K562 (cell line): ENCODE measurements at regions not wholly inside any gene's neighbourhood (a gene's known extent, or its start where the extent isn't known, plus 50 kb on each side); places are given as distances from the start of the nearest gene placed in this dataset.

Source experiments
- ATAC-seq: fragments of 200-7000 bp; cut with Tn5 transposase; 3 replicates; pipeline ENCODE4 v1.9.1; 2020; ENCODE audit warnings: moderate library complexity
- BruUV-seq: library from RNA; stranded (reverse); fragments of 400-500 nt; replicated peaks from 2 replicates; lab custom pipeline; 2021; lab: Mats Ljungman, UMichigan
- CTCF ChIA-PET: fragments of 300-600 bp; formaldehyde crosslinking; extraction: SDS; loops from one replicate; lab custom pipeline; 2021; ENCODE audit warnings: low intra/inter-chr PET ratio; lab: Yijun Ruan, JAX
- POLR2A ChIA-PET: fragments of 300-600, 350-650 bp; sonication (Branson Sonifier 250); formaldehyde crosslinking; extraction: SDS; loops from one replicate; lab custom pipeline; 2021; ENCODE audit warnings: antibody characterized with exemption, inconsistent platforms; lab: Yijun Ruan, JAX
- DNase-seq, 4 experiments: peaks; one replicate each; pipeline versions ENCODE4 v3.0.0 to v3.0.0-alpha.2; 2011 to 2018; ENCODE audit warnings: low spot score in 3 of 4, mixed read lengths in 3 of 4; ENCODE audit errors: extremely low read depth in 1 of 4
- FAIRE-seq: peaks from 2 replicates; lab custom pipeline; 2011; peaks lifted over from hg19 to GRCh38; lab: Jason Lieb, UNC
- H2AFZ ChIP-seq: 2 replicates; pipeline ENCODE4 v1.6.0; 2011; ENCODE audit warnings: low read depth, low read length, control low read depth, inconsistent platforms
- H3K27ac ChIP-seq: fragments of 200-600 bp; 3 replicates; pipeline ENCODE4 v1.8.0; 2011; ENCODE audit warnings: low read depth, mild to moderate bottlenecking, control low read depth, inconsistent platforms, low read length, moderate library complexity, mixed read lengths; ENCODE audit errors: extremely low read depth
- H3K27me3 ChIP-seq, 2 experiments: fragments of 300-600 bp in 1 of 2; 2 replicates in 1 of 2; 3 replicates in 1 of 2; pipeline versions ENCODE4 v1.6.0 to v1.8.0; 2011; ENCODE audit warnings: inconsistent platforms in 2 of 2, low read length in 2 of 2, mild to moderate bottlenecking in 1 of 2, mixed read lengths in 1 of 2, moderate library complexity in 1 of 2; ENCODE audit not compliant: control insufficient read depth in 2 of 2, insufficient read depth in 2 of 2
- H3K36me3 ChIP-seq: fragments of 300-600 bp; 3 replicates; pipeline ENCODE4 v1.8.0; 2011; ENCODE audit warnings: mild to moderate bottlenecking, low read length, inconsistent platforms; ENCODE audit not compliant: control insufficient read depth, insufficient read depth
- H3K4me1 ChIP-seq, 2 experiments: fragments of 200-600 bp in 1 of 2; replicated peaks in 1 of 2; 2 replicates in 1 of 2; 3 replicates in 1 of 2; pipeline versions ENCODE4 v1.5.1 to v1.8.0; 2011; ENCODE audit warnings: inconsistent platforms in 2 of 2, low read length in 2 of 2, mild to moderate bottlenecking in 1 of 2, mixed read lengths in 1 of 2, moderate library complexity in 1 of 2; ENCODE audit not compliant: control insufficient read depth in 2 of 2, insufficient read depth in 2 of 2
- H3K4me2 ChIP-seq: 2 replicates; pipeline ENCODE4 v1.6.1; 2011; ENCODE audit warnings: low read length, control low read depth, inconsistent platforms, mixed read lengths; ENCODE audit not compliant: insufficient read depth
- H3K4me3 ChIP-seq: fragments of 200-600 bp; sonication (generic), shearing (Covaris generic); 2 replicates; pipeline ENCODE4 v1.5.1; 2016; ENCODE audit warnings: control low read depth, inconsistent platforms
- H3K79me2 ChIP-seq: fragments of 200-600 bp; 3 replicates; pipeline ENCODE4 v1.8.0; 2011; ENCODE audit warnings: low read length, inconsistent platforms; ENCODE audit not compliant: control insufficient read depth, insufficient read depth
- H3K9ac ChIP-seq, 2 experiments: 2 replicates each; pipeline versions ENCODE4 v1.6.0 to v1.6.1; 2011; ENCODE audit warnings: low read depth in 2 of 2, low read length in 2 of 2, control low read depth in 1 of 2, inconsistent platforms in 1 of 2, mild to moderate bottlenecking in 1 of 2, mixed read lengths in 1 of 2; ENCODE audit not compliant: insufficient read depth in 1 of 2
- H3K9me1 ChIP-seq: one replicate; pipeline ENCODE4 v1.6.0; 2011; ENCODE audit warnings: inconsistent platforms, mild to moderate bottlenecking, low read length, moderate library complexity; ENCODE audit not compliant: control insufficient read depth, insufficient read depth
- H3K9me3 ChIP-seq: replicated peaks from 2 replicates; pipeline ENCODE4 v1.5.1; 2011; ENCODE audit warnings: low read depth, low read length, inconsistent platforms; ENCODE audit not compliant: control insufficient read depth, insufficient read depth
- H4K20me1 ChIP-seq: replicated peaks from 2 replicates; pipeline ENCODE4 v1.6.1; 2011; ENCODE audit warnings: low read length, inconsistent platforms, mixed read lengths; ENCODE audit not compliant: control insufficient read depth, insufficient read depth
- CBFA2T3 ChIP-seq: fragments of 450-650 bp; IDR thresholded peaks from 2 replicates; pipeline ENCODE4 v1.6.1; 2017
- GATA2 ChIP-seq: sonication (generic); formaldehyde crosslinking; IDR thresholded peaks from 2 replicates; pipeline ENCODE4 v1.4.0; 2020; ENCODE audit warnings: mild to moderate bottlenecking, missing genetic modification reagents
- KLF1 ChIP-seq: fragments of 450-650 bp; IDR thresholded peaks from 2 replicates; pipeline ENCODE4 v1.6.1; 2016; ENCODE audit warnings: missing genetic modification characterization, missing compliant biosample characterization
- L3MBTL2 ChIP-seq: fragments of 450-650 bp; IDR thresholded peaks from 2 replicates; pipeline ENCODE4 v1.6.1; 2016; ENCODE audit warnings: mild to moderate bottlenecking, moderate library complexity
- NFIC ChIP-seq: fragments of 450-650 bp; IDR thresholded peaks from 2 replicates; pipeline ENCODE4 v1.6.1; 2017; ENCODE audit warnings: mild to moderate bottlenecking, inconsistent platforms
- NRF1 ChIP-seq, 2 experiments: fragments of 450-650 bp; IDR thresholded peaks in 1 of 2; conservative IDR thresholded peaks in 1 of 2; 2 replicates each; pipeline ENCODE4 v1.6.1; 2014; ENCODE audit warnings: mild to moderate bottlenecking in 2 of 2
- RBM22 ChIP-seq: fragments of 200-400 bp; formaldehyde crosslinking; IDR thresholded peaks from 2 replicates; pipeline ENCODE4 v1.6.1; 2018; ENCODE audit warnings: low read length, low read depth; ENCODE audit not compliant: poor library complexity, severe bottlenecking
- SAFB ChIP-seq: fragments of 200-400 bp; formaldehyde crosslinking; IDR thresholded peaks from 2 replicates; pipeline ENCODE4 v1.6.1; 2017; ENCODE audit warnings: low read depth, low read length, borderline replicate concordance
- SMAD2 ChIP-seq: fragments of 150-350 bp; IDR thresholded peaks from 2 replicates; pipeline ENCODE4 v1.6.1; 2014; ENCODE audit warnings: low read depth, mild to moderate bottlenecking, low read length
- TCF3 ChIP-seq: sonication (generic); formaldehyde crosslinking; IDR thresholded peaks from 2 replicates; pipeline ENCODE4 v1.4.0; 2020; ENCODE audit warnings: mild to moderate bottlenecking, missing genetic modification reagents
- TCF7 ChIP-seq: sonication (generic); IDR thresholded peaks from 2 replicates; pipeline ENCODE4 v1.6.1; 2016; ENCODE audit warnings: antibody characterized with exemption, borderline replicate concordance
- TEAD4 ChIP-seq, 2 experiments: sonication (generic) in 1 of 2; formaldehyde crosslinking in 1 of 2; IDR thresholded peaks; 2 replicates each; pipeline versions ENCODE4 v1.6.1 to v1.8.0; 2012 to 2022; ENCODE audit warnings: borderline replicate concordance in 1 of 2, inconsistent platforms in 1 of 2, low read length in 1 of 2, mild to moderate bottlenecking in 1 of 2, missing genetic modification reagents in 1 of 2
- WGBS: fragments of 100-300 bp; shearing (Covaris generic); methylation state at CpG from one replicate; pipeline ENCODE4 v1.1.6; 2016; ENCODE audit warnings: low coverage, mixed read lengths; ENCODE audit not compliant: insufficient coverage; ENCODE audit errors: missing lambda C conversion rate; 5-methylcytosine and 5-hydroxymethylcytosine counted together
- in situ Hi-C: fragments of 300-500 bp; cut with MboI; formaldehyde crosslinking; loops from 4 replicates; pipeline ENCODE4 v1.15.0; 2018; ENCODE audit warnings: inconsistent platforms, mixed read lengths
- intact Hi-C: fragments of 100-400 bp; cut with micrococcal nuclease; formaldehyde crosslinking; loops from 2 replicates; pipeline ENCODE4 v1.14.2; 2022
- TF ChIP-seq, protein P1 (sequence below), 2 experiments: fragments of 150-350 bp in 1 of 2; IDR thresholded peaks; 2 replicates each; pipeline ENCODE4 v1.6.1; 2012 to 2016; ENCODE audit warnings: low read depth in 2 of 2, low read length in 2 of 2, mild to moderate bottlenecking in 1 of 2, moderate library complexity in 1 of 2
- TF ChIP-seq, protein P2 (sequence below): fragments of 450-650 bp; IDR thresholded peaks from 2 replicates; pipeline ENCODE4 v1.6.1; 2016; ENCODE audit warnings: missing biosample characterization, missing genetic modification characterization
- TF ChIP-seq, protein P3 (sequence below): fragments of 450-650 bp; IDR thresholded peaks from 2 replicates; pipeline ENCODE4 v1.6.1; 2016; ENCODE audit warnings: low read depth, mild to moderate bottlenecking, moderate library complexity
- TF ChIP-seq, protein P4 (sequence below): sonication (generic); formaldehyde crosslinking; IDR thresholded peaks from 2 replicates; pipeline ENCODE4 v1.9.0; 2022; ENCODE audit warnings: mild to moderate bottlenecking, missing genetic modification reagents

DNA sequence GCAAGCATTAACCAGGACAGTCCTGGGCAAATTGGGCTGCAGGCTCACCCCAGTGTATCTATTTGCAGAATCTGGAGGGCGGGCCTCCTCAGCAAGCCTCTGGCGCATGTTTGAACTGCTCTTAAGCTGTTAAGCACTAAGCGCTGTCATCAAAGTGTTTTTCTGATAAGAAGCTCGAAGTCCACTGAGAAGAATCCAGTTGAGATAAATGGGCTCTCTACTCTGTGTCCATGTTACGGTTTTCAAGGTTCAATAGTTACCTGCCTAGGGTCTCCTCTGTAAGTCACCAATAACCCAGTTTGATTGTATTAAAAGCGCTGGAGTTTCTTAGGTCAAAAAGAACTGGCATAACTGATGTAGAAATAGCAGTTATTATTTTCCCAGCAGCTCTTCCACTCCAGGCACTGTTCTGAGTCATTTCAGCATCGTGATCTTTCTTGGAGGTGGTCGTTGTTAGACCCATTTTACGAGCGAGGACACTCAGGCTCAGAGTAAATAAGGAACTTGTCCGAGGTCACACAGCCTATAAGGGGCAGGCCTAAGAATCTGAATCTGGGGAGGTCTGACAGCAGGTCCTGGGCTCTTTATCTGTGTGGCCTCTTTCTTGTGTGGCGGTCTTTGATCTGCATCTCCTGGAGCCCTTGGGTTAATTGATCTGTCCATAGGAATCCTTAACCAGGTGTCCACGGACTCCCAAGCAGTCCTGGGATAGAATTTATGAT, 207.4 kb upstream of the ZNF217 start:
- WGBS = 17% methylated on average over 13 of the region's 13 CpGs
- BruUV-seq = no TSS peak
- Histone ChIP-seq H3K4me3 (no peak overlapping the region), H3K79me2 (no peaks in the 10 kb centered on the region), H3K27me3 (no peaks in the 10 kb centered on the region), H3K9ac (no peak overlapping the region), H3K4me1 (peaks cover 0 to 7% of the 10 kb centered on the region in 2 experiments; a peak in 3 of 5 replicates), H3K4me2 (peak overlapping the region; percentile 39), H2AFZ (peak overlapping the region; percentile 46), H3K9me1 (no peaks in the 10 kb centered on the region), H3K36me3 (no peaks in the 10 kb centered on the region), H3K27ac (no peak overlapping the region), H3K9me3 (no peaks in the 10 kb centered on the region), H4K20me1 (no peaks in the 10 kb centered on the region)
- ChIA-PET CTCF (no interaction called here), POLR2A (interaction anchor here (0.7 to 1.6 kb wide), 2 partner anchors 15 to 35 kb away, joined by 3 to 4 read pairs; no protein-coding TSS in a partner anchor)
- in situ Hi-C loops = no loop called here
- peak; percentile 22 to 68 (median 31) for DNase-seq
- intact Hi-C loops = no loop called here
- FAIRE-seq = peak; percentile 93
- peak; percentile 90 for ATAC-seq
- 0 out of 2 replicates have a peak, but pooled peaks have one; percentile 44 for TF ChIP-seq TCF7
- TF ChIP-seq NFIC = no peak
- TF ChIP-seq TCF3 (CRISPR knock-in tag) = no peak
- TF ChIP-seq NRF1 (conservative IDR thresholded peaks at IDR 0.05 in 1 of 2, IDR thresholded peaks at IDR 0.05 in 1 of 2) = peak; percentile 80 to 81
- peak; percentile 14; the same call in 1 of the 2 replicates for TF ChIP-seq TEAD4 (IDR thresholded peaks at IDR 0.05; ENCODE audit: low read length)
- no peak for TF ChIP-seq TEAD4 (CRISPR knock-in tag; IDR thresholded peaks at IDR 0.05; ENCODE audit: borderline replicate concordance)
- no peak for TF ChIP-seq RBM22
- TF ChIP-seq CBFA2T3 = peak; percentile 19; the same call in 1 of the 2 replicates
- TF ChIP-seq, protein P1, sequence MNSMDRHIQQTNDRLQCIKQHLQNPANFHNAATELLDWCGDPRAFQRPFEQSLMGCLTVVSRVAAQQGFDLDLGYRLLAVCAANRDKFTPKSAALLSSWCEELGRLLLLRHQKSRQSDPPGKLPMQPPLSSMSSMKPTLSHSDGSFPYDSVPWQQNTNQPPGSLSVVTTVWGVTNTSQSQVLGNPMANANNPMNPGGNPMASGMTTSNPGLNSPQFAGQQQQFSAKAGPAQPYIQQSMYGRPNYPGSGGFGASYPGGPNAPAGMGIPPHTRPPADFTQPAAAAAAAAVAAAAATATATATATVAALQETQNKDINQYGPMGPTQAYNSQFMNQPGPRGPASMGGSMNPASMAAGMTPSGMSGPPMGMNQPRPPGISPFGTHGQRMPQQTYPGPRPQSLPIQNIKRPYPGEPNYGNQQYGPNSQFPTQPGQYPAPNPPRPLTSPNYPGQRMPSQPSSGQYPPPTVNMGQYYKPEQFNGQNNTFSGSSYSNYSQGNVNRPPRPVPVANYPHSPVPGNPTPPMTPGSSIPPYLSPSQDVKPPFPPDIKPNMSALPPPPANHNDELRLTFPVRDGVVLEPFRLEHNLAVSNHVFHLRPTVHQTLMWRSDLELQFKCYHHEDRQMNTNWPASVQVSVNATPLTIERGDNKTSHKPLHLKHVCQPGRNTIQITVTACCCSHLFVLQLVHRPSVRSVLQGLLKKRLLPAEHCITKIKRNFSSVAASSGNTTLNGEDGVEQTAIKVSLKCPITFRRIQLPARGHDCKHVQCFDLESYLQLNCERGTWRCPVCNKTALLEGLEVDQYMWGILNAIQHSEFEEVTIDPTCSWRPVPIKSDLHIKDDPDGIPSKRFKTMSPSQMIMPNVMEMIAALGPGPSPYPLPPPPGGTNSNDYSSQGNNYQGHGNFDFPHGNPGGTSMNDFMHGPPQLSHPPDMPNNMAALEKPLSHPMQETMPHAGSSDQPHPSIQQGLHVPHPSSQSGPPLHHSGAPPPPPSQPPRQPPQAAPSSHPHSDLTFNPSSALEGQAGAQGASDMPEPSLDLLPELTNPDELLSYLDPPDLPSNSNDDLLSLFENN (IDR thresholded peaks at IDR 0.05; ENCODE audit: low read depth in 2 of 2, low read length in 2 of 2) = 0 out of 4 replicates have a peak, but pooled peaks of 1 of the 2 experiments have one; percentile 23
- no peak for TF ChIP-seq SMAD2
- TF ChIP-seq, protein P2, sequence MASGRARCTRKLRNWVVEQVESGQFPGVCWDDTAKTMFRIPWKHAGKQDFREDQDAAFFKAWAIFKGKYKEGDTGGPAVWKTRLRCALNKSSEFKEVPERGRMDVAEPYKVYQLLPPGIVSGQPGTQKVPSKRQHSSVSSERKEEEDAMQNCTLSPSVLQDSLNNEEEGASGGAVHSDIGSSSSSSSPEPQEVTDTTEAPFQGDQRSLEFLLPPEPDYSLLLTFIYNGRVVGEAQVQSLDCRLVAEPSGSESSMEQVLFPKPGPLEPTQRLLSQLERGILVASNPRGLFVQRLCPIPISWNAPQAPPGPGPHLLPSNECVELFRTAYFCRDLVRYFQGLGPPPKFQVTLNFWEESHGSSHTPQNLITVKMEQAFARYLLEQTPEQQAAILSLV (tag) = no peak
- peak; percentile 87 for TF ChIP-seq L3MBTL2
- no peak for TF ChIP-seq KLF1
- TF ChIP-seq, protein P3, sequence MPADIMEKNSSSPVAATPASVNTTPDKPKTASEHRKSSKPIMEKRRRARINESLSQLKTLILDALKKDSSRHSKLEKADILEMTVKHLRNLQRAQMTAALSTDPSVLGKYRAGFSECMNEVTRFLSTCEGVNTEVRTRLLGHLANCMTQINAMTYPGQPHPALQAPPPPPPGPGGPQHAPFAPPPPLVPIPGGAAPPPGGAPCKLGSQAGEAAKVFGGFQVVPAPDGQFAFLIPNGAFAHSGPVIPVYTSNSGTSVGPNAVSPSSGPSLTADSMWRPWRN = 0 out of 2 replicates have a peak, but pooled peaks have one; percentile 45
- TF ChIP-seq SAFB = no peak
- TF ChIP-seq GATA2 (CRISPR knock-in tag) = peak; percentile 63
- TF ChIP-seq, protein P4, sequence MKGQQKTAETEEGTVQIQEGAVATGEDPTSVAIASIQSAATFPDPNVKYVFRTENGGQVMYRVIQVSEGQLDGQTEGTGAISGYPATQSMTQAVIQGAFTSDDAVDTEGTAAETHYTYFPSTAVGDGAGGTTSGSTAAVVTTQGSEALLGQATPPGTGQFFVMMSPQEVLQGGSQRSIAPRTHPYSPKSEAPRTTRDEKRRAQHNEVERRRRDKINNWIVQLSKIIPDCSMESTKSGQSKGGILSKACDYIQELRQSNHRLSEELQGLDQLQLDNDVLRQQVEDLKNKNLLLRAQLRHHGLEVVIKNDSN (CRISPR knock-in tag) = no peak
